MM.1S (cell line): ENCODE measurements at regions not wholly inside any gene's neighbourhood (a gene's known extent, or its start where the extent isn't known, plus 50 kb on each side); places are given as distances from the start of the nearest gene placed in this dataset.

Source experiments
- DNase-seq: peaks from one replicate; pipeline ENCODE4 v3.0.0-alpha.2; 2015
- H2AFZ ChIP-seq: fragments of 300-600 bp; sonication (generic); 2 replicates; pipeline ENCODE4 v1.6.0; 2016; ENCODE audit warnings: antibody characterized with exemption, low read length
- H3F3A ChIP-seq: fragments of 300-600 bp; sonication (generic); 2 replicates; pipeline ENCODE4 v1.6.1; 2016; ENCODE audit warnings: mild to moderate bottlenecking, antibody characterized with exemption, low read length, moderate library complexity, mixed read lengths; ENCODE audit not compliant: insufficient read depth
- H3K27ac ChIP-seq: fragments of 300-600 bp; sonication (generic); 2 replicates; pipeline ENCODE4 v1.5.1; 2016; ENCODE audit warnings: mild to moderate bottlenecking, low read length
- H3K27me3 ChIP-seq: fragments of 300-600 bp; sonication (generic); replicated peaks from 2 replicates; pipeline ENCODE4 v1.6.0; 2016; ENCODE audit warnings: low read length; ENCODE audit not compliant: insufficient read depth
- H3K36me3 ChIP-seq: fragments of 300-600 bp; sonication (generic); replicated peaks from 2 replicates; pipeline ENCODE4 v1.6.1; 2016; ENCODE audit warnings: mild to moderate bottlenecking, low read length, mixed read lengths; ENCODE audit not compliant: insufficient read depth
- H3K4me1 ChIP-seq: fragments of 300-600 bp; sonication (generic); 2 replicates; pipeline ENCODE4 v1.6.1; 2016; ENCODE audit warnings: low read length, mixed read lengths
- H3K4me2 ChIP-seq: fragments of 300-600 bp; sonication (generic); 2 replicates; pipeline ENCODE4 v1.6.0; 2016; ENCODE audit warnings: low read depth, low read length
- H3K4me3 ChIP-seq: fragments of 300-600 bp; sonication (generic); 2 replicates; pipeline ENCODE4 v1.5.1; 2016; ENCODE audit warnings: low read length, mixed read lengths
- H3K79me2 ChIP-seq: fragments of 300-600 bp; sonication (generic); 2 replicates; pipeline ENCODE4 v1.6.1; 2016; ENCODE audit warnings: mixed run types, low read length, mixed read lengths
- H3K9ac ChIP-seq: fragments of 300-600 bp; sonication (generic); 2 replicates; pipeline ENCODE4 v1.6.1; 2016; ENCODE audit warnings: low read length, mixed read lengths
- H3K9me2 ChIP-seq: fragments of 300-600 bp; sonication (generic); replicated peaks from 2 replicates; pipeline ENCODE4 v1.6.1; 2016; ENCODE audit warnings: mild to moderate bottlenecking, low read length, mixed read lengths; ENCODE audit not compliant: insufficient read depth
- H3K9me3 ChIP-seq: fragments of 300-600 bp; sonication (generic); replicated peaks from 2 replicates; pipeline ENCODE4 v1.6.1; 2016; ENCODE audit warnings: mild to moderate bottlenecking, low read length, mixed read lengths; ENCODE audit not compliant: insufficient read depth
- H4K20me1 ChIP-seq: fragments of 300-600 bp; sonication (generic); 2 replicates; pipeline ENCODE4 v1.6.1; 2016; ENCODE audit warnings: mild to moderate bottlenecking, low read length, moderate library complexity, mixed read lengths; ENCODE audit not compliant: insufficient read depth
- EZH2 ChIP-seq: fragments of 300-600 bp; sonication (generic); optimal IDR thresholded peaks from 2 replicates; pipeline ENCODE3; 2017; ENCODE audit warnings: low read depth, mild to moderate bottlenecking, antibody characterized with exemption, low read length, mixed read lengths
- EZH2phosphoT487 ChIP-seq: fragments of 300-600 bp; sonication (generic); IDR thresholded peaks from 2 replicates; pipeline ENCODE4 v1.6.1; 2018; ENCODE audit warnings: antibody characterized with exemption, low read length
- TF ChIP-seq, protein P1 (sequence below): fragments of 300-600 bp; sonication (generic); IDR thresholded peaks from 2 replicates; pipeline ENCODE4 v1.5.1; 2016; ENCODE audit warnings: antibody characterized with exemption, low read length, mixed read lengths

DNA sequence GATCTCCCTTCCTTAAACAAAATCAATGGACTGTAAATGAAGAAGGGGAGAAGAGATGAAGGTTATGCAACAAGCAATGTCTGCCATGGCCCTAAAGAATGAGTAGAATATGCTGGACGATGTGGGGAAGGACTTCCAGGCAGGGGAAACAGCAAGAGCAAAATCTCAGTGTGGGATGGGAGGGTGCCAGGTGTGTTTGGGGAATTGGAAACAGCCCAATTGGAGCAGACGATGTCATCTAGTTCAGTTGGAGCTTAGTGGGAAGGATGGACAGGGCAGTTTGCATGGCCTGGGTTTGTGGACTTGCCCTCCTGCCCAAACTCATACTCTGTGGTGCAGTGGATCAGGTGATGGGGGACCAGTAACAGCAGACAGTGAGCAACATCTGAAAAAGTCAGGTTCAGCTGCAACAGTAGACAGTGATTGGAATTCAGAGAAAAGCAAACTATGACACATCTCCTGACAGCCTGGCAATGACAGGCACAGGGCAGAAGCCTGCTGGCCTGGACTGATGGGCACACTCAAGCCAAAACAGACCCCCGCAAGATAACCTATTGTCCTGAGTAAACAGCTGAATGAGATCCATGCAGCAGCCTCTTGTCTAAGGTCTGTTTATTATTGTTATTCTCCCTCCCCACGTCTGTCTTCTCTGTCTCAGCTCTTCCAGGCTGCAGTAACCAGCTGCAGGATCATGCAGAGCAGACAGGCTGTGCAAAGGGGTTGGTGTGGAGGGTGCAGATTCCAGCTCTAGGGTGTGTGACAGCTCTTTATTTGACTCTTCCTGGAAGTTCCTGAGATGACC is 50.5 kb upstream of the PRELP start:
- Histone ChIP-seq H3K4me1 (no peaks in the 10 kb centered on the region), H3F3A (no peaks in the 10 kb centered on the region), H3K4me3 (no peak overlapping the region), H3K79me2 (no peaks in the 10 kb centered on the region), H3K9me2 (no peaks in the 10 kb centered on the region), H3K36me3 (no peaks in the 10 kb centered on the region), H2AFZ (no peak overlapping the region), H3K9me3 (no peaks in the 10 kb centered on the region), H4K20me1 (no peaks in the 10 kb centered on the region), H3K9ac (no peak overlapping the region), H3K4me2 (no peak overlapping the region), H3K27ac (no peak overlapping the region), H3K27me3 (no peaks in the 10 kb centered on the region)
- DNase-seq, result no peak
- TF ChIP-seq, protein P1, sequence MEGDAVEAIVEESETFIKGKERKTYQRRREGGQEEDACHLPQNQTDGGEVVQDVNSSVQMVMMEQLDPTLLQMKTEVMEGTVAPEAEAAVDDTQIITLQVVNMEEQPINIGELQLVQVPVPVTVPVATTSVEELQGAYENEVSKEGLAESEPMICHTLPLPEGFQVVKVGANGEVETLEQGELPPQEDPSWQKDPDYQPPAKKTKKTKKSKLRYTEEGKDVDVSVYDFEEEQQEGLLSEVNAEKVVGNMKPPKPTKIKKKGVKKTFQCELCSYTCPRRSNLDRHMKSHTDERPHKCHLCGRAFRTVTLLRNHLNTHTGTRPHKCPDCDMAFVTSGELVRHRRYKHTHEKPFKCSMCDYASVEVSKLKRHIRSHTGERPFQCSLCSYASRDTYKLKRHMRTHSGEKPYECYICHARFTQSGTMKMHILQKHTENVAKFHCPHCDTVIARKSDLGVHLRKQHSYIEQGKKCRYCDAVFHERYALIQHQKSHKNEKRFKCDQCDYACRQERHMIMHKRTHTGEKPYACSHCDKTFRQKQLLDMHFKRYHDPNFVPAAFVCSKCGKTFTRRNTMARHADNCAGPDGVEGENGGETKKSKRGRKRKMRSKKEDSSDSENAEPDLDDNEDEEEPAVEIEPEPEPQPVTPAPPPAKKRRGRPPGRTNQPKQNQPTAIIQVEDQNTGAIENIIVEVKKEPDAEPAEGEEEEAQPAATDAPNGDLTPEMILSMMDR, result no peak
- no peak for TF ChIP-seq EZH2phosphoT487
- no peak for TF ChIP-seq EZH2

DNA sequence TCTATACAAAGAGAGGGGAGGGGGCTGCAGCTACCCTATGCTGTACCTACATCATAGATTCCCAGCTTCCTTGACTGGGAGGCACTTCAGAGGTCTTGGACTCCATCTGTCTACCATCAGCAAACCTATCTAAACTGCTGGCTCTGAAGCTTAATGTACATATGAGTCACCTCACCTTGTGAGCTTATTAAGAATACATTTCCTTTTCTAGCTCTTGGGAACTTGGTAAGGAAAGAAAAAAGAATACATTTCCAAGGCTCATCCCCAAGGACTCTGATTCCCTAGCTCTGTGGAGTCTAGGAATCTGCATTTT is 50.0 kb upstream of the PRELP start:
- TF ChIP-seq EZH2, result no peak
- TF ChIP-seq, protein P1, result no peak
- TF ChIP-seq EZH2phosphoT487, result no peak
- no peaks in the 10 kb centered on the region for H3K36me3 ChIP-seq
- H3K9me3 ChIP-seq, result no peaks in the 10 kb centered on the region
- H3K79me2 ChIP-seq, result no peaks in the 10 kb centered on the region
- DNase-seq, result no peak
- no peaks in the 10 kb centered on the region for H3K27me3 ChIP-seq
- no peak overlapping the region for H3K4me3 ChIP-seq
- H3F3A ChIP-seq, result no peaks in the 10 kb centered on the region
- H3K9me2 ChIP-seq, result no peaks in the 10 kb centered on the region
- H4K20me1 ChIP-seq, result no peaks in the 10 kb centered on the region
- no peak overlapping the region for H3K9ac ChIP-seq
- no peak overlapping the region for H3K27ac ChIP-seq
- H2AFZ ChIP-seq, result no peak overlapping the region
- no peak overlapping the region for H3K4me2 ChIP-seq
- H3K4me1 ChIP-seq, result no peaks in the 10 kb centered on the region
